ENCODE measurements at regions not wholly inside any gene's neighbourhood (a gene's known extent, or its start where the extent isn't known, plus 50 kb on each side); places are given as distances from the start of the nearest gene placed in this dataset.

- Histone ChIP-seq H2AK9ac (replicated peaks; ENCODE audit: low read depth, low read length, poor library complexity) (no peak overlapping the region), H3K27me3 (ENCODE audit: control insufficient read depth, insufficient read depth, low read length) (no peaks in the 10 kb centered on the region), H3K23ac (ENCODE audit: low read depth, low read length) (peak overlapping the region; percentile 59; the same call in 1 of the 2 replicates), H2AK5ac (ENCODE audit: low read depth, low read length) (peak overlapping the region; percentile 78), H4K20me1 (ENCODE audit: insufficient read depth, low read length) (peaks cover 5% of the 10 kb centered on the region; the same call in 1 of the 2 replicates), H2BK120ac (ENCODE audit: low read depth, low read length) (no peak overlapping the region), H2AFZ (replicated peaks; ENCODE audit: low read length, poor library complexity) (no peak overlapping the region), H4K91ac (ENCODE audit: insufficient read depth, low read depth, low read length) (no peak overlapping the region), H2BK20ac (ENCODE audit: low read depth, low read length) (no peak overlapping the region), H4K8ac (ENCODE audit: low read depth in 2 of 2, low read length in 2 of 2) (no peak overlapping the region), H3K56ac (ENCODE audit: extremely low read depth, insufficient read depth, low read length) (no peak overlapping the region), H3K4ac (ENCODE audit: low read depth, low read length) (no peak overlapping the region), H3K4me3 (ENCODE audit: insufficient read depth, low read depth, low read length) (no peak overlapping the region), H3K9me1 (ENCODE audit: insufficient read depth, low read length) (peaks cover 12% of the 10 kb centered on the region), H2BK15ac (ENCODE audit: low read depth, low read length) (peak overlapping the region; percentile 45; the same call in 1 of the 3 replicates), H3K4me2 (ENCODE audit: low read depth, low read length) (no peak overlapping the region), H3K79me1 (ENCODE audit: low read depth in 1 of 2, low read length in 2 of 2) (no peaks in the 10 kb centered on the region), H3K36me3 (ENCODE audit: control insufficient read depth, insufficient read depth, low read length) (no peaks in the 10 kb centered on the region), H3K9me3 (ENCODE audit: control insufficient read depth, insufficient read depth, low read length) (no peaks in the 10 kb centered on the region), H3K18ac (ENCODE audit: low read depth, low read length) (no peak overlapping the region), H4K5ac (ENCODE audit: low read depth, low read length) (no peak overlapping the region), H2BK5ac (ENCODE audit: low read depth, low read length, poor library complexity, severe bottlenecking) (no peak overlapping the region), H3K27ac (ENCODE audit: insufficient read depth, low read length) (no peak overlapping the region), H3K9ac (ENCODE audit: low read depth, low read length) (no peak overlapping the region), H3K14ac (replicated peaks; ENCODE audit: low read depth, low read length) (0 out of 2 replicates have a peak overlapping the region, but pooled peaks have one; percentile 14), H3K4me1 (ENCODE audit: control insufficient read depth, insufficient read depth, low read length) (peaks cover 9% of the 10 kb centered on the region)
- ATAC-seq (ENCODE audit: low read depth) (no peak), DNase-seq (no peak)
- POLR2A ChIA-PET (ENCODE audit: unreplicated experiment) = no interaction called here
- no TSS peak for BruUV-seq (replicated peaks)
- dilution Hi-C loops (cut with HindIII; ENCODE audit: low sequenced_read_pairs, unreplicated experiment) (no loop called here), intact Hi-C loops (cut with micrococcal nuclease) (loop anchor here (5.0 kb wide), 1 partner anchor 167 kb away; the partner anchor contains the start of gene BBS10), in situ Hi-C loops (cut with MboI; ENCODE audit: low sequenced_read_pairs) (no loop called here)
- WGBS, 2 experiments (ENCODE audit: extremely low coverage in 2 of 2, insufficient read length in 1 of 2) = 80% methylated on average over 1 of the region's 4 CpGs; no CpG with 5 or more reads in 1 of the 2 experiments
- TF ChIP-seq CTCF (conservative IDR thresholded peaks at IDR 0.05; ENCODE audit: low read depth, low read length) (no peak), FOS (IDR thresholded peaks at IDR 0.05; ENCODE audit: low read depth, low read length) (no peak), USF2 (IDR thresholded peaks at IDR 0.05; ENCODE audit: low read depth, low read length) (no peak), NFE2L2 (IDR thresholded peaks at IDR 0.05; ENCODE audit: low read depth, low read length) (no peak), CHD1 (IDR thresholded peaks at IDR 0.05; ENCODE audit: low read depth, low read length) (no peak), SMC3 (IDR thresholded peaks at IDR 0.05; ENCODE audit: low read depth, low read length) (no peak), MAFK (IDR thresholded peaks at IDR 0.05; ENCODE audit: low read depth, low read length) (no peak)
- CTCF ChIA-PET = no interaction called here
Measured at GRCh38 chr12:76180401-76181277, 96.2 kb upstream of the NAP1L1 start.
